ENCODE measurements at regions not wholly inside any gene's neighbourhood (a gene's known extent, or its start where the extent isn't known, plus 50 kb on each side); places are given as distances from the start of the nearest gene placed in this dataset.

DNA sequence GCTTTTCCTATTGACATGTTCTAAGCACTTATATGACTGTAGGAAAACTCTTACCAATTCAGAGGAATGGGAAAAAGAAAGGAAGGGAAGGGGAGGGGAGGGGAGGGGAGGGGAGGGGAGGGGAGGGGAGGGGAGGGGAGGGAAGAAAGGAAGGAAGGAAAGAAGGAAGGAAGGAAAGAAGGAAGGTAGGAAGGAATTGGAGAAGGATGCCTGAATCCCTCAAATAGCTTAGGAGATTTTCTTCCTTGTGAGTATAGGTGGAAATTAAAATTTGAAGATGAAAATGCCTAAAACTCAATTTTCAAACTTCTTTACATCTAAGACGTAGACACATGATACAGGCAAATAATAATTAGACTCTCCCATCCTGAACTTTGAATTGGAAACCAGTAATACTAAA lies 463.1 kb downstream of the SATB2 start:
- TF ChIP-seq, protein P1, sequence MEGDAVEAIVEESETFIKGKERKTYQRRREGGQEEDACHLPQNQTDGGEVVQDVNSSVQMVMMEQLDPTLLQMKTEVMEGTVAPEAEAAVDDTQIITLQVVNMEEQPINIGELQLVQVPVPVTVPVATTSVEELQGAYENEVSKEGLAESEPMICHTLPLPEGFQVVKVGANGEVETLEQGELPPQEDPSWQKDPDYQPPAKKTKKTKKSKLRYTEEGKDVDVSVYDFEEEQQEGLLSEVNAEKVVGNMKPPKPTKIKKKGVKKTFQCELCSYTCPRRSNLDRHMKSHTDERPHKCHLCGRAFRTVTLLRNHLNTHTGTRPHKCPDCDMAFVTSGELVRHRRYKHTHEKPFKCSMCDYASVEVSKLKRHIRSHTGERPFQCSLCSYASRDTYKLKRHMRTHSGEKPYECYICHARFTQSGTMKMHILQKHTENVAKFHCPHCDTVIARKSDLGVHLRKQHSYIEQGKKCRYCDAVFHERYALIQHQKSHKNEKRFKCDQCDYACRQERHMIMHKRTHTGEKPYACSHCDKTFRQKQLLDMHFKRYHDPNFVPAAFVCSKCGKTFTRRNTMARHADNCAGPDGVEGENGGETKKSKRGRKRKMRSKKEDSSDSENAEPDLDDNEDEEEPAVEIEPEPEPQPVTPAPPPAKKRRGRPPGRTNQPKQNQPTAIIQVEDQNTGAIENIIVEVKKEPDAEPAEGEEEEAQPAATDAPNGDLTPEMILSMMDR (IDR thresholded peaks at IDR 0.05), result no peak
- no peak for TF ChIP-seq RFX5 (IDR thresholded peaks at IDR 0.05; ENCODE audit: low read length)
- no peak for TF ChIP-seq RAD21 (IDR thresholded peaks at IDR 0.05; ENCODE audit: low read length)
- no peak for TF ChIP-seq POLR2AphosphoS5 (IDR thresholded peaks at IDR 0.05; ENCODE audit: low read depth, low read length)
- TF ChIP-seq EP300 (IDR thresholded peaks at IDR 0.05; ENCODE audit: borderline replicate concordance in 1 of 2, low read depth in 1 of 2, low read length in 1 of 2), result no peak
- TF ChIP-seq YY1 (IDR thresholded peaks at IDR 0.05; ENCODE audit: low read depth), result no peak
